GM10248 (cell line): ENCODE measurements at regions not wholly inside any gene's neighbourhood (a gene's known extent, or its start where the extent isn't known, plus 50 kb on each side); places are given as distances from the start of the nearest gene placed in this dataset.

ENCODE experiments used
- CTCF ChIA-PET: fragments of 300-600 bp; sonication (Branson Sonifier 250); formaldehyde crosslinking; extraction: SDS; loops from one replicate; lab custom pipeline; 2021; ENCODE audit warnings: antibody characterized with exemption; lab: Yijun Ruan, JAX
- POLR2A ChIA-PET: fragments of 350-650 bp; sonication (Branson Sonifier 250); formaldehyde crosslinking; extraction: SDS; loops from one replicate; lab custom pipeline; 2020; ENCODE audit warnings: antibody characterized with exemption; lab: Yijun Ruan, JAX
- DNase-seq: peaks from one replicate; pipeline ENCODE4 v3.0.0; 2012; ENCODE audit errors: extremely low spot score
- TF ChIP-seq, protein P1 (sequence below): IDR thresholded peaks from 2 replicates; pipeline ENCODE4 v1.5.1; 2012; ENCODE audit warnings: mild to moderate bottlenecking, low read depth; ENCODE audit errors: extremely low read depth, missing control alignments, control extremely low read depth

DNA sequence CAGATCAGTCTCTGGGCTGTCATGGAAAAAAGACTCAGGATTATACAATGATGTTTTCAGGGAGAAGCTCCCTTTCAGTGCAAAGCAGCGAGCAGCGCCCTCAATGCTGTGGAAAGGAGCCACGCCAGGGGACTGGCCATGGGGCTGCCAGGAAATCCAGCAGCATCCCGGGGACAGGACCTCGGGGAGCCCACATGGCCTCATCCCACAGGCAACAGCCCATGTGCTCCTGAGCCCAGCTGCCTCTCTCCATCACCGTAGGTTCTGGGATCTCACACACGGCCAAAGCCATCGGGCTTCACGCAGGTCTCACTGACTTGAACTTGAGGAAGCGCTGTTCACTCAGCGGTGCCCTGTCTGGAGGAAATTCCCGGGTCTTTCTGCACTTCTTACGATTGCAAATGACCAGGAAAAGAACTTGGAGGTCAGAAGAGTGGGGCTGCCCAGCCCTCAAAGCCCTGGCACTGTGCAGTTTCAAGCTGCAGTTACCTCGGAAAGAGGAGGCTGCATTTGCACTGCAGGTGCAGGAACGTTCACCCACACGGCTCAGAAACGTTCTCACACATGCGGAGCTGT is 125.9 kb upstream of the THBS2 start:
- no peak for DNase-seq
- ChIA-PET POLR2A (no interaction called here), CTCF (no interaction called here)
- TF ChIP-seq, protein P1, sequence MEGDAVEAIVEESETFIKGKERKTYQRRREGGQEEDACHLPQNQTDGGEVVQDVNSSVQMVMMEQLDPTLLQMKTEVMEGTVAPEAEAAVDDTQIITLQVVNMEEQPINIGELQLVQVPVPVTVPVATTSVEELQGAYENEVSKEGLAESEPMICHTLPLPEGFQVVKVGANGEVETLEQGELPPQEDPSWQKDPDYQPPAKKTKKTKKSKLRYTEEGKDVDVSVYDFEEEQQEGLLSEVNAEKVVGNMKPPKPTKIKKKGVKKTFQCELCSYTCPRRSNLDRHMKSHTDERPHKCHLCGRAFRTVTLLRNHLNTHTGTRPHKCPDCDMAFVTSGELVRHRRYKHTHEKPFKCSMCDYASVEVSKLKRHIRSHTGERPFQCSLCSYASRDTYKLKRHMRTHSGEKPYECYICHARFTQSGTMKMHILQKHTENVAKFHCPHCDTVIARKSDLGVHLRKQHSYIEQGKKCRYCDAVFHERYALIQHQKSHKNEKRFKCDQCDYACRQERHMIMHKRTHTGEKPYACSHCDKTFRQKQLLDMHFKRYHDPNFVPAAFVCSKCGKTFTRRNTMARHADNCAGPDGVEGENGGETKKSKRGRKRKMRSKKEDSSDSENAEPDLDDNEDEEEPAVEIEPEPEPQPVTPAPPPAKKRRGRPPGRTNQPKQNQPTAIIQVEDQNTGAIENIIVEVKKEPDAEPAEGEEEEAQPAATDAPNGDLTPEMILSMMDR: no peak

DNA sequence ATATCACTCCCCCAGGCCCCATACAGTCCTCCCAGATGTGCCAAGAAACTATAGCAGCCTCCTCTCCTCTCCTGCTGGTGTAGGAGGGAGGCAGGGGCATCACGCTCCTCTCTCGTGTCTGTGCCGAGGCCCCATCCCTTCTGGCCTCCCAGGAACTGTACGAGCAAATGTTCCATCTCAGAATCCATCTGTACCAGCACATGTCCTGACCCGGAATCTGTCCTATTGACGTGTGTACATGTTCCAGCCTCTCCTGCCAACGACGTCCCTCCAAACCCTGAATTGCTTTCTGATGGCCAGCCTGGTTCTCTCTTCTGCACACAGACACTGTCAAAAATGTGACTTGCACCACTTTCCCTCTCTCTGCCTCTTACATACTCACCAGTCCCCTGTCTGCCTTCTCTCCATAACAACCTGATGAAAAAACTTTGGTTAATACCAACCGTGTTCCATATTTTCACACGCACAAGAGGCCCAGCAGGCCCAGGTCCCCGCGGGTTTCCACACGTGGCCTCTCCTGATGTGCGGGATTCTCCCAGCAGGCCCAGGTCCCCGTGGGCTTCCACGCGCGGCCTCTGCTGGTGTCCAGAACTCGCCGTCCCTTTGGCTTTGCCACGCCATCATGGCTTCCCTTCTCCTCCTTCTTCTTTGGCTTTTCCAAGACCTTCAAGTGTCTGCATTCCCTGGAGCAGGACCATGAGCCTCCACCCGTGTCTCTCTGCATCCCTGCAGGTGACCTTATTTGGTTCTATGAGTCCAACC is 125.2 kb upstream of the THBS2 start:
- TF ChIP-seq, protein P1: no peak
- ChIA-PET POLR2A (no interaction called here), CTCF (no interaction called here)
- DNase-seq: no peak

DNA sequence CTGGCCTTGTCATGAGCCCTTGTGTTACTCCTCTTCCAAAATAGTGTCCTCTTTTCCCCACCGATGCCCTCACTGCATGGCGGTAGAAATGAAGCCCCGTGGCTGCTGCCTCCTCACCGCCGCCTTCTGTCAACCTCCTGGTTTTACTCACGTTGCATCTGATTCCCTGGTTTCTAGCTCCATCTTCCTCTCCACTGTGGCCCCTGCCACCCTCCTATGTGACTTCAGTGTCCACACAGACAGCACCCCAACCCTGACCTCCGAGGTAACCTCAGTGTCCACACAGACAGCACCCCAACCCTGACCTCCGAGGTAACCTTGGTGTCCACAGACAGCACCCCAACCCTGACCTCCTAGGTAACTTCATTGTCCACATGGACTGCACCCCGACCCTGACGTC is 122.8 kb upstream of the THBS2 start:
- POLR2A ChIA-PET: no interaction called here
- no peak for DNase-seq
- CTCF ChIA-PET: no interaction called here
- TF ChIP-seq, protein P1: no peak

DNA sequence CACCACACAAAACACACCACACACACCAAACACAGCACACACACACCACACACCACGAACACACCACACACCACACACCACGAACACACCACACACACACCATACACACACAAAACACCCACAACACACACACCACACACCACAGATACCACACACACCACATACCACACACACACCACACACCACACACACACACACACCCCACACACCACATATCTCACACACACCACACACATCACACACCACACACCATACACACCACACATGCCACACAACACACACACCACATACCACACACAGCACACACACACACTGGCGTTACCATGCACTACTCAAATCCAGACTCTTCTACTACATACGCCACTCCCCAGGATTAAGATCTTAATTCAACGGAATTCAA is 118.9 kb upstream of the THBS2 start:
- TF ChIP-seq, protein P1: no peak
- no peak for DNase-seq
- ChIA-PET CTCF (no interaction called here), POLR2A (no interaction called here)

DNA sequence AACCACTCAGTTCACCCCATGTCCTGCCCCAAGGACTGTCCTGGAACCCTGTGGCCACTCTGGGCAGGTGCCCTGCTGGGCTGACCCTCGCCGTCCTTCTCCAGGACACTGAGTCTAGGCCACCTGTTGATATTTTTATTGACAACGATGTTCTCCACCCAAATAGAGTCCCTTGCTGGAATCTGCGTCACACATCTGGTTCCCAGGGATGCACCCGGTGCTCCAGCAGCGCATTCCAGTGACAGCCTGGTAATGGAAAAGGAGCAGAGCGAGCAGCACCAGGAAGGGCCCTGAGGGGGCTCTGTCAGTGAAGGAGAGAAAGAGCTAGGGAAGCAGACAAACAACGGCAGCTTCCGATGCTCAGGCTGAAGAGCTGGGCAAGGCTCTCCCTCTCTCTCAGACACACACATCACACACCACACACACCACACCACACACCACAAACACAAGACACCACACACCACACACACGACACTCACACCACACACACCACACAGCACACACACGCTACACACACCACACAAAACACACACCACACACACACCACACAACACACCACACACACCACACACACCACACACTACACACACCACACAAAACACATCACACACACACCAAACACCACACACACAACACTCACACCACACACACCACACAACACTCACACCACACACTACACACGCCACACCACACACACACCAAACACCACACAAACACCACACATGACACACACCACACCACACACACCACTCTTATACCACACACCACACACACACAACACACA is 117.9 kb upstream of the THBS2 start:
- CTCF ChIA-PET: no interaction called here
- POLR2A ChIA-PET: no interaction called here
- TF ChIP-seq, protein P1: no peak
- no peak for DNase-seq

DNA sequence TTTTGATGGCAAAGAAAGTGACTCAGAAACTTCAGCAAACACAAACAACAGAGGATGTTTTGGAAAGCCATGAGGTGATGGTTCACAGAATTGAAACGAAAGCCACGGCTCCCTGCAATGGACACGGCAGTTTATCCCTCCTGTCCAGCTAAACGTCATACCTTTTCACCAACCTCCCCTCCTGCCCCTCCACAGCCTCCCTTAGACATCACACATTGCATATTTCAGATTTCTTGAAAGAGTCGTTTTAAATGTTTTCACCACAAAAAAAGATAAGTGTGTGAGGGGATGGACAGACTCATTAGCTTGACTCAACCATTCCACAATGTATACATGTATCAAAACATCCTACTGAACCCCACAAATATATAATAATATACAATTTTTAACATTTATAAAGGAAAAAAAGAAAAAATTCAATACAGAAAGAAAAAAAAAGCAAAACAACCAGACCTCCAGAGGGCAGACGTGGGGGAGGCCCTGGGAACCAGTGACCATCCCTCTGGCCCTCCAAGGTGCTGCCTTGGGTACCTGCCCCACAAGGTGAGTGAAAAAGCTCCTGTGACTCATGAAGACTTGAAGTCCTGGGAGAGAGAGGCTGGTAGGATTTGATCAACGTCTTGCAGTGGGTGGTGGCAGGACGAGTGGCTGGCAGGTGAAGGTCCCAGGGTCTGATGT is 117.2 kb upstream of the THBS2 start:
- POLR2A ChIA-PET: no interaction called here
- no peak for DNase-seq
- TF ChIP-seq, protein P1: no peak
- CTCF ChIA-PET: no interaction called here
